K562 (cell line): ENCODE measurements at regions not wholly inside any gene's neighbourhood (a gene's known extent, or its start where the extent isn't known, plus 50 kb on each side); places are given as distances from the start of the nearest gene placed in this dataset.

Experiments
- ATAC-seq: fragments of 200-7000 bp; cut with Tn5 transposase; 3 replicates; pipeline ENCODE4 v1.9.1; 2020; ENCODE audit warnings: moderate library complexity
- BruUV-seq: library from RNA; stranded (reverse); fragments of 400-500 nt; replicated peaks from 2 replicates; lab custom pipeline; 2021; lab: Mats Ljungman, UMichigan
- CTCF ChIA-PET: fragments of 300-600 bp; formaldehyde crosslinking; extraction: SDS; loops from one replicate; lab custom pipeline; 2021; ENCODE audit warnings: low intra/inter-chr PET ratio; lab: Yijun Ruan, JAX
- POLR2A ChIA-PET: fragments of 300-600, 350-650 bp; sonication (Branson Sonifier 250); formaldehyde crosslinking; extraction: SDS; loops from one replicate; lab custom pipeline; 2021; ENCODE audit warnings: antibody characterized with exemption, inconsistent platforms; lab: Yijun Ruan, JAX
- DNase-seq, 4 experiments: peaks; one replicate each; pipeline versions ENCODE4 v3.0.0 to v3.0.0-alpha.2; 2011 to 2018; ENCODE audit warnings: low spot score in 3 of 4, mixed read lengths in 3 of 4; ENCODE audit errors: extremely low read depth in 1 of 4
- FAIRE-seq: peaks from 2 replicates; lab custom pipeline; 2011; peaks lifted over from hg19 to GRCh38; lab: Jason Lieb, UNC
- H2AFZ ChIP-seq: 2 replicates; pipeline ENCODE4 v1.6.0; 2011; ENCODE audit warnings: low read depth, low read length, control low read depth, inconsistent platforms
- H3K27ac ChIP-seq: fragments of 200-600 bp; 3 replicates; pipeline ENCODE4 v1.8.0; 2011; ENCODE audit warnings: low read depth, mild to moderate bottlenecking, control low read depth, inconsistent platforms, low read length, moderate library complexity, mixed read lengths; ENCODE audit errors: extremely low read depth
- H3K27me3 ChIP-seq, 2 experiments: fragments of 300-600 bp in 1 of 2; 2 replicates in 1 of 2; 3 replicates in 1 of 2; pipeline versions ENCODE4 v1.6.0 to v1.8.0; 2011; ENCODE audit warnings: inconsistent platforms in 2 of 2, low read length in 2 of 2, mild to moderate bottlenecking in 1 of 2, mixed read lengths in 1 of 2, moderate library complexity in 1 of 2; ENCODE audit not compliant: control insufficient read depth in 2 of 2, insufficient read depth in 2 of 2
- H3K36me3 ChIP-seq: fragments of 300-600 bp; 3 replicates; pipeline ENCODE4 v1.8.0; 2011; ENCODE audit warnings: mild to moderate bottlenecking, low read length, inconsistent platforms; ENCODE audit not compliant: control insufficient read depth, insufficient read depth
- H3K4me1 ChIP-seq, 2 experiments: fragments of 200-600 bp in 1 of 2; replicated peaks in 1 of 2; 2 replicates in 1 of 2; 3 replicates in 1 of 2; pipeline versions ENCODE4 v1.5.1 to v1.8.0; 2011; ENCODE audit warnings: inconsistent platforms in 2 of 2, low read length in 2 of 2, mild to moderate bottlenecking in 1 of 2, mixed read lengths in 1 of 2, moderate library complexity in 1 of 2; ENCODE audit not compliant: control insufficient read depth in 2 of 2, insufficient read depth in 2 of 2
- H3K4me2 ChIP-seq: 2 replicates; pipeline ENCODE4 v1.6.1; 2011; ENCODE audit warnings: low read length, control low read depth, inconsistent platforms, mixed read lengths; ENCODE audit not compliant: insufficient read depth
- H3K4me3 ChIP-seq: fragments of 200-600 bp; sonication (generic), shearing (Covaris generic); 2 replicates; pipeline ENCODE4 v1.5.1; 2016; ENCODE audit warnings: control low read depth, inconsistent platforms
- H3K79me2 ChIP-seq: fragments of 200-600 bp; 3 replicates; pipeline ENCODE4 v1.8.0; 2011; ENCODE audit warnings: low read length, inconsistent platforms; ENCODE audit not compliant: control insufficient read depth, insufficient read depth
- H3K9ac ChIP-seq, 2 experiments: 2 replicates each; pipeline versions ENCODE4 v1.6.0 to v1.6.1; 2011; ENCODE audit warnings: low read depth in 2 of 2, low read length in 2 of 2, control low read depth in 1 of 2, inconsistent platforms in 1 of 2, mild to moderate bottlenecking in 1 of 2, mixed read lengths in 1 of 2; ENCODE audit not compliant: insufficient read depth in 1 of 2
- H3K9me1 ChIP-seq: one replicate; pipeline ENCODE4 v1.6.0; 2011; ENCODE audit warnings: inconsistent platforms, mild to moderate bottlenecking, low read length, moderate library complexity; ENCODE audit not compliant: control insufficient read depth, insufficient read depth
- H3K9me3 ChIP-seq: replicated peaks from 2 replicates; pipeline ENCODE4 v1.5.1; 2011; ENCODE audit warnings: low read depth, low read length, inconsistent platforms; ENCODE audit not compliant: control insufficient read depth, insufficient read depth
- H4K20me1 ChIP-seq: replicated peaks from 2 replicates; pipeline ENCODE4 v1.6.1; 2011; ENCODE audit warnings: low read length, inconsistent platforms, mixed read lengths; ENCODE audit not compliant: control insufficient read depth, insufficient read depth
- ARNT ChIP-seq, 2 experiments: fragments of 450-650 bp; IDR thresholded peaks; 2 replicates each; pipeline ENCODE4 v1.6.1; 2016; ENCODE audit warnings: mild to moderate bottlenecking in 1 of 2
- CHD4 ChIP-seq: fragments of 200-600 bp; sonication (generic); IDR thresholded peaks from 3 replicates; pipeline ENCODE4 v1.6.1; 2012; ENCODE audit warnings: low read depth, mild to moderate bottlenecking, mixed read lengths, low read length, inconsistent platforms; ENCODE audit not compliant: insufficient read depth, insufficient replicate concordance, poor library complexity, severe bottlenecking
- ELF4 ChIP-seq: fragments of 450-650 bp; formaldehyde crosslinking; IDR thresholded peaks from 2 replicates; pipeline ENCODE4 v1.4.0; 2022; ENCODE audit warnings: missing genetic modification characterization
- HOXB6 ChIP-seq: fragments of 250-450 bp; sonication (Bioruptor Pico); IDR thresholded peaks from 2 replicates; pipeline ENCODE4 v1.5.1; 2022; ENCODE audit warnings: mild to moderate bottlenecking, borderline replicate concordance
- IRF1 ChIP-seq: sonication (generic); formaldehyde crosslinking; IDR thresholded peaks from 2 replicates; pipeline ENCODE4 v1.8.0; 2022; ENCODE audit warnings: missing genetic modification reagents, mild to moderate bottlenecking, borderline replicate concordance
- LCOR ChIP-seq: sonication (generic); formaldehyde crosslinking; IDR thresholded peaks from 2 replicates; pipeline ENCODE4 v1.8.0; 2022; ENCODE audit warnings: mild to moderate bottlenecking, missing genetic modification reagents
- MIER1 ChIP-seq: fragments of 450-650 bp; IDR thresholded peaks from 2 replicates; pipeline ENCODE4 v1.6.1; 2016; ENCODE audit warnings: antibody characterized with exemption, mild to moderate bottlenecking, low read depth
- PKNOX1 ChIP-seq: fragments of 450-650 bp; IDR thresholded peaks from 2 replicates; pipeline ENCODE4 v1.6.1; 2016
- PML ChIP-seq: IDR thresholded peaks from 2 replicates; pipeline ENCODE4 v1.6.1; 2012; ENCODE audit warnings: low read length, inconsistent platforms
- RFX5 ChIP-seq: IDR thresholded peaks from 2 replicates; pipeline ENCODE4 v1.6.1; 2011; ENCODE audit warnings: low read depth, mild to moderate bottlenecking, improper control_type of control experiment, low read length
- STAG1 ChIP-seq: sonication (generic); formaldehyde crosslinking; IDR thresholded peaks from 2 replicates; pipeline ENCODE4 v1.5.0; 2020; ENCODE audit warnings: missing genetic modification reagents, borderline replicate concordance
- TAL1 ChIP-seq: fragments of 450-650 bp; IDR thresholded peaks from 2 replicates; pipeline ENCODE4 v1.6.1; 2016; ENCODE audit warnings: mild to moderate bottlenecking
- ZBTB11 ChIP-seq, 3 experiments: fragments of 200-800 bp in 1 of 3; fragments of 250-450 bp in 1 of 3; fragments of 450-650 bp in 1 of 3; sonication (Bioruptor Pico) in 1 of 3; sonication (Bioruptor generic) in 1 of 3; formaldehyde crosslinking in 1 of 3; IDR thresholded peaks; 2 replicates each; pipeline versions ENCODE4 v1.6.1 to v1.8.0; 2016 to 2022; ENCODE audit warnings: mild to moderate bottlenecking in 2 of 3, missing genetic modification characterization in 2 of 3, missing compliant biosample characterization in 1 of 3, moderate library complexity in 1 of 3
- ZNF140 ChIP-seq: fragments of 250-450 bp; sonication (Bioruptor Pico); IDR thresholded peaks from 2 replicates; pipeline ENCODE4 v1.8.0; 2021; ENCODE audit warnings: moderate library complexity, mild to moderate bottlenecking, inconsistent platforms
- ZNF354B ChIP-seq: fragments of 250-450 bp; sonication (Bioruptor Pico); IDR thresholded peaks from 2 replicates; pipeline ENCODE4 v1.4.0; 2020
- ZNF75A ChIP-seq: fragments of 450-650 bp; formaldehyde crosslinking; IDR thresholded peaks from 2 replicates; pipeline ENCODE4 v1.4.0; 2020; ENCODE audit warnings: mild to moderate bottlenecking
- ZNF79 ChIP-seq: fragments of 250-450 bp; sonication (Bioruptor Pico); IDR thresholded peaks from 2 replicates; pipeline ENCODE4 v1.4.0; 2020; ENCODE audit warnings: low read depth, mild to moderate bottlenecking, moderate library complexity
- WGBS: fragments of 100-300 bp; shearing (Covaris generic); methylation state at CpG from one replicate; pipeline ENCODE4 v1.1.6; 2016; ENCODE audit warnings: low coverage, mixed read lengths; ENCODE audit not compliant: insufficient coverage; ENCODE audit errors: missing lambda C conversion rate; 5-methylcytosine and 5-hydroxymethylcytosine counted together
- in situ Hi-C: fragments of 300-500 bp; cut with MboI; formaldehyde crosslinking; loops from 4 replicates; pipeline ENCODE4 v1.15.0; 2018; ENCODE audit warnings: inconsistent platforms, mixed read lengths
- intact Hi-C: fragments of 100-400 bp; cut with micrococcal nuclease; formaldehyde crosslinking; loops from 2 replicates; pipeline ENCODE4 v1.14.2; 2022

- no peak for TF ChIP-seq LCOR
Observed at GRCh38 chr18:68262690-68263294, 452.1 kb downstream of the TMX3 start (continued).

- Histone ChIP-seq H3K79me2 (no peaks in the 10 kb centered on the region), H3K27ac (no peak overlapping the region), H3K4me1 (no peaks in the 10 kb centered on the region), H3K27me3 (no peaks in the 10 kb centered on the region), H2AFZ (no peak overlapping the region), H3K4me2 (no peak overlapping the region), H3K9me1 (no peaks in the 10 kb centered on the region), H3K9ac (no peak overlapping the region), H4K20me1 (no peaks in the 10 kb centered on the region), H3K9me3 (no peaks in the 10 kb centered on the region), H3K36me3 (no peaks in the 10 kb centered on the region), H3K4me3 (no peak overlapping the region)
- 0% methylated on average over 3 of the region's 3 CpGs for WGBS
- intact Hi-C loops (no loop called here), in situ Hi-C loops (no loop called here)
- DNase-seq = no peak
- ChIA-PET CTCF (no interaction called here), POLR2A (no interaction called here)
- no peak for ATAC-seq
- BruUV-seq = no TSS peak
- FAIRE-seq = no peak
- no peak for TF ChIP-seq ELF4
- no peak for TF ChIP-seq ZNF354B (CRISPR knock-in tag)
- no peak for TF ChIP-seq IRF1
- no peak for TF ChIP-seq RFX5
- no peak for TF ChIP-seq PKNOX1
- no peak for TF ChIP-seq PML
- no peak for TF ChIP-seq ZNF79 (CRISPR knock-in tag)
- TF ChIP-seq ZBTB11 (CRISPR knock-in tag; IDR thresholded peaks at IDR 0.05) = no peak
- TF ChIP-seq MIER1 = no peak
- no peak for TF ChIP-seq ZNF140
- TF ChIP-seq HOXB6 = no peak
- TF ChIP-seq ZNF75A (CRISPR knock-in tag) = no peak
- no peak for TF ChIP-seq STAG1 (CRISPR knock-in tag)
- no peak for TF ChIP-seq TAL1
- TF ChIP-seq CHD4 = no peak
- TF ChIP-seq ARNT (IDR thresholded peaks at IDR 0.05) = no peak
Observed at GRCh38 chr18:68256418-68257067, 458.4 kb downstream of the TMX3 start.
